ENCODE measurements at regions not wholly inside any gene's neighbourhood (a gene's known extent, or its start where the extent isn't known, plus 50 kb on each side); places are given as distances from the start of the nearest gene placed in this dataset.

- no peak for DNase-seq (ENCODE audit: low read depth)
Observed at GRCh38 chr2:126774761-126775160, 118.8 kb downstream of the GYPC start.

- no peak for DNase-seq (ENCODE audit: low read depth)
Observed at GRCh38 chr2:126775300-126775985, 119.5 kb downstream of the GYPC start.

- DNase-seq (ENCODE audit: low read depth), result no peak
Observed at GRCh38 chr2:126776255-126776654, 120.3 kb downstream of the GYPC start.

DNA sequence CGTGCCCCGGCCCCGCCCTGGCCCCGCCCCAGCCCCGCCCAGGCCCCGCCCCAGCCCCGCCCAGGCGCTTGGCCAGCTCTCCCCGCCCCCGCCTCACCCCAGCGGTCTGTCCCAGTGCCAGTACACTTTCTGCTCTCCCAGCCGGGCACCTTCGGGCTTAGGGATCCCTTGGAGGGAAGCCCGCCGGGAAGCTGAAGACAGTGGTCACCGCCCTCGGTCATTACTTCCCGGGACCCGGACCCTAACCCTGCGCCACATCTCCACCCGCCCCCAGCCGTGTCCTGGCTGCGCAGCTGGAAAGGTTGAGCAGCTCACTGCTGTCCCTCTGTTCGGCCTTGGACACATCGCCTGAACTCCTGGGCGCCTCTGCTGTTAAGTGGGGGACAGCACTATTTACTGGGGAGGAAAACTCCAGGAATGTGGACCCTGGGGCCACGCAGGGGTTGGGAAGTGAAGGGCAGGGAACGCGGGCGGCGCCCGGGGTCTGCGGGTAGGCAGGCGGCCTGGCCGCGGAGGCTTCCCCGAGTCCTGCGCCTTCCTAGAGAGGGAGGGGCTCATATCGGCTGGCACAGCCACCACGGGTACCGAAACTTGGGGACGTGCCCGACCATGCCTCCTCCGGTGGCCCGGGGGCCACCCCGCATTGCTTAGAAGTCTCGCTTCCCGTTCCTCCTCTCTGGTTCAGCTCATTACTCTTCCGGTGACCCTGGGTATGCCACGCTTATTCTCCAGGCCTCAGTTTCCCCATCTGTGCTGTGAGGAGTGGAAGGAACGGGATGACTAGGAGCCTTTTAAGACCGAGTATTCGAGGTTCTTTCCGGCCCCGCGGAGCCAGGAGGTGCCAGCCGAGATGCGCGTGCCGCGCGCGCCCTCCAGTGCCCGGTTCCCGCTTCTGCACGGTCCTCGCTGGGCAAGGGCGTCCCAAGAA is 121.0 kb downstream of the GYPC start:
- peak; percentile 68 for DNase-seq (ENCODE audit: low read depth)

GRCh38 chr2:126777620-126777978 is 121.1 kb upstream of the TEX51 start:
- DNase-seq (ENCODE audit: low read depth), result no peak

- no peak for DNase-seq (ENCODE audit: low read depth)
Observed at GRCh38 chr2:126778561-126779501, 119.9 kb upstream of the TEX51 start.

GRCh38 chr2:126781206-126781605 is 117.5 kb upstream of the TEX51 start:
- no peak for DNase-seq (ENCODE audit: low read depth)

GRCh38 chr2:126781806-126782205 is 116.9 kb upstream of the TEX51 start:
- DNase-seq (ENCODE audit: low read depth), result no peak

- DNase-seq (ENCODE audit: low read depth), result no peak
Observed at GRCh38 chr2:126782648-126783047, 116.0 kb upstream of the TEX51 start.

- DNase-seq (ENCODE audit: low read depth), result no peak
Observed at GRCh38 chr2:126783341-126783740, 115.3 kb upstream of the TEX51 start.

- no peak for DNase-seq (ENCODE audit: low read depth)
Observed at GRCh38 chr2:126784045-126784444, 114.6 kb upstream of the TEX51 start.

- DNase-seq (ENCODE audit: low read depth), result no peak
Observed at GRCh38 chr2:126784621-126785020, 114.1 kb upstream of the TEX51 start.

- DNase-seq (ENCODE audit: low read depth), result no peak
Observed at GRCh38 chr2:126785236-126785635, 113.5 kb upstream of the TEX51 start.

DNA sequence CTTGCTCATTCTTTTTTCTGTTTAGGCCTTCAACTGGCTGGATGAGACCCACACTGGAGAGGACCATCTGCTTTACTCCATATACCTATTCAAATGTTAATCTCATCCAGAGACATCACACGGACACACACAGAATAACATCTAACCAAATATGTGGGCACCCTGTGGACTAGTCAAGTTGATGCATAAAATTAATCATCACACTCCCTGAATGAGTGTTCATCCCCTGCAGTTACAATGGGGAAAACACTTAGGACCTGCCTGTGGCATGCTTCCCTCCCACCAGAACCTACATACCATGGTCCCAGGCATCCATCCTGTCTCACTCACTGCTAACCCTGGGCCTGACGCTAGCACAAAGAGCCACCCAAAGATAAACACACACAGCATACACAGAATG is 112.8 kb upstream of the TEX51 start:
- DNase-seq (ENCODE audit: low read depth), result no peak

GRCh38 chr2:126786765-126787164 is 111.9 kb upstream of the TEX51 start:
- no peak for DNase-seq (ENCODE audit: low read depth)

DNA sequence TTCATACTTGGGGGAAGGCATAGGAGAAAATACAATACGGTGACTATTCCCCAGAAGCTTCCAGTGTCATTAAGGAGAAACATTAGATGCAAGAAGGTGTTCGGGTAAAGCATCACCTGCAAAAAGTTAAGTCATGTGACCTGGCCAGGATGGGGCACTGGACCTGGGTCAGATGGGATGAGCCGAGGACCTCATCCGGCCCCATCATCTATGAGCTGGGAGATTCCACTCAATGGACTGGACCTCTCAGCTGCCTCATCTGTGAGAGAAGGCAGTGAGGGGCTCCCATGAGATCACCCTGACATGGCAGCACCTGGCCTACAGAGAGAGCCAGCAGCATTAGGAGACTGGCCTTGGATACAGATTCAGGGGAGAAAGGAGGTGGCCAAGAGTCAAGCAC is 111.4 kb upstream of the TEX51 start:
- no peak for DNase-seq (ENCODE audit: low read depth)

DNA sequence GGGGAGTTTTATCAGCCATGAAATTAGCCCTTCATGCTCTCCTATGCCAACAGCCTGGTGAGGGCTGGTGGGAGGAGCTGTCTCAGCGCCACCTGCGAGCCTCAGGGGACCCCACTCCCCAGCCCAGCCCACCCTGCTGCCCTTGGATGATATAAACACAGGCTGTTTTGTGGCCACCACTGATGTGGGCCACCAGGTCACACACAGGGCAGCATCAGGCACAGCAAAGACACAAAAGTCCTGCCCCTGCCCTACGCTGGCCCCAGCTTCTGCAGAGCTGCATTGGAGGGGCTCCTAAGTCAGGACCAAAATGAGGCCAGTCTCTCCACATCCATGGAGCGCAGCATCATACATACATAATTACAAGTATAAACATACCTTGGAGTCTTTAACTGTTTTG is 110.6 kb upstream of the TEX51 start:
- no peak for DNase-seq (ENCODE audit: low read depth)

DNA sequence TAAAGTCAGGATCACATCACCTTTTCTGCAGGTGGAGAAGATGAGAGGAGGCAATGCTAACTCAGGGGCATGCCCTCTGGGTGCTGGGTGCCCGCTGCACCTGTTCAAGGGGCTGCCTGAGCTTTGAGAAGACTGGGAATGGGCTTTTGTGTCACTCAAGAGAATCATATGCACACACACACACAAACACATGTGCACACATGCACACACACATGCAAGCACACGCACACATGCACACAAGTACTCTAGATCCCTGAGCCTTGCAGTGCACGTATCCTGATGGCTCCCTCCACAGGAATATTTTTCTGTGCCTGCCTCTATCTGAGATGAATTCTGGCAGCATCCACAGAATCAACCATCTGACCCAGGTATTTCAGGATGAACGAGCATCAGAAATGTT is 110.0 kb upstream of the TEX51 start:
- no peak for DNase-seq (ENCODE audit: low read depth)

- no peak for DNase-seq (ENCODE audit: low read depth)
Observed at GRCh38 chr2:126790987-126791780, 107.5 kb upstream of the TEX51 start.

GRCh38 chr2:126792186-126792585 is 106.5 kb upstream of the TEX51 start:
- DNase-seq (ENCODE audit: low read depth), result no peak

DNA sequence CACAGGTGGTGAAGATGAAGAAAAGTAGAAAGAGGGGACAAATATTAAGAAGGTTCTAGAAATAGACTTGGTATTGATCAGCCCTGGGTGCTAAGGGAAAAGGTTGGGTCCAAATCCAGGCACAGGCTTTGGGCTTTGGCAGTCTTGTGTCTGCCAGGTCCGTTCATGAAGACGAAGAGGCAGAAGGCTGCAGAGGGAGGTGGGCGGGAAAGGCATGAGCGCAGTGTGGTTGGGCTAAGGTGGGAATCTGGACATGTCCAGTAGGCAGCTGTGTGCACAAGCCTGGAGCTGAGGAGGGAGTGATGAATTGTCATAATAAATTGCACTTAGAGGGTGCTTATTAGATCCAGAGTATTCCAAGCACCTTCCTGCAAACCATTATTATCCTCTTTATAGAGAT is 105.7 kb upstream of the TEX51 start:
- no peak for DNase-seq (ENCODE audit: low read depth)
